ENCODE measurements at regions not wholly inside any gene's neighbourhood (a gene's known extent, or its start where the extent isn't known, plus 50 kb on each side); places are given as distances from the start of the nearest gene placed in this dataset.

GRCh38 chr3:158961911-158962310, 160.1 kb downstream of the MFSD1 start:
- TF ChIP-seq CTCF (IDR thresholded peaks at IDR 0.05), result no peak
- Mint-ChIP-seq H3K36me3 (no peaks in the 10 kb centered on the region), H3K4me3 (no peak overlapping the region), H3K9me3 (peaks cover 2 to 3% of the 10 kb centered on the region in 2 donors), H3K4me1 (no peaks in the 10 kb centered on the region), H3K27me3 (ENCODE audit: low read depth in 2 of 2) (no peaks in the 10 kb centered on the region), H3K27ac (no peak overlapping the region)
- no peaks in the 10 kb centered on the region for H3K9me3 ChIP-seq (ENCODE audit: control insufficient read depth, insufficient read depth, low read length)
- no peak for ATAC-seq
- WGBS (ENCODE audit: insufficient coverage), result 80% methylated on average over 3 of the region's 3 CpGs
- no peak for DNase-seq
- H3K4me3 ChIP-seq (ENCODE audit: low read length), result no peak overlapping the region
- intact Hi-C loops (cut with micrococcal nuclease), result no loop called here
- H3K4me1 ChIP-seq (ENCODE audit: control insufficient read depth, insufficient read depth, low read length), result no peaks in the 10 kb centered on the region
- H3K27me3 ChIP-seq (ENCODE audit: control insufficient read depth, insufficient read depth, low read length), result no peaks in the 10 kb centered on the region
- no peak overlapping the region for H3K27ac ChIP-seq (ENCODE audit: low read length)
- no peaks in the 10 kb centered on the region for H3K36me3 ChIP-seq (ENCODE audit: control insufficient read depth, insufficient read depth, low read length)

GRCh38 chr3:158970006-158970405, 168.2 kb downstream of the MFSD1 start:
- TF ChIP-seq CTCF (IDR thresholded peaks at IDR 0.05), result no peak
- H3K4me1 ChIP-seq (ENCODE audit: control insufficient read depth, insufficient read depth, low read length), result no peaks in the 10 kb centered on the region
- Mint-ChIP-seq H3K4me1 (no peaks in the 10 kb centered on the region), H3K9me3 (peaks cover 3% of the 10 kb centered on the region in 2 donors), H3K27me3 (ENCODE audit: low read depth in 2 of 2) (no peaks in the 10 kb centered on the region), H3K4me3 (no peak overlapping the region), H3K27ac (no peak overlapping the region), H3K36me3 (no peaks in the 10 kb centered on the region)
- intact Hi-C loops (cut with micrococcal nuclease), result no loop called here
- no peaks in the 10 kb centered on the region for H3K9me3 ChIP-seq (ENCODE audit: control insufficient read depth, insufficient read depth, low read length)
- H3K27ac ChIP-seq (ENCODE audit: low read length), result no peak overlapping the region
- H3K27me3 ChIP-seq (ENCODE audit: control insufficient read depth, insufficient read depth, low read length), result no peaks in the 10 kb centered on the region
- DNase-seq (no peak), ATAC-seq (no peak)
- 78% methylated on average over 2 of the region's 2 CpGs for WGBS (ENCODE audit: insufficient coverage)
- H3K36me3 ChIP-seq (ENCODE audit: control insufficient read depth, insufficient read depth, low read length), result no peaks in the 10 kb centered on the region
- H3K4me3 ChIP-seq (ENCODE audit: low read length), result no peak overlapping the region

GRCh38 chr3:158974904-158975303, 173.1 kb downstream of the MFSD1 start:
- no peaks in the 10 kb centered on the region for H3K9me3 ChIP-seq (ENCODE audit: control insufficient read depth, insufficient read depth, low read length)
- WGBS (ENCODE audit: insufficient coverage), result 75% methylated on average over 1 of the region's 1 CpG
- H3K4me3 ChIP-seq (ENCODE audit: low read length), result no peak overlapping the region
- no peak for TF ChIP-seq CTCF (IDR thresholded peaks at IDR 0.05)
- DNase-seq, result no peak
- no peak for ATAC-seq
- Mint-ChIP-seq H3K36me3 (no peaks in the 10 kb centered on the region), H3K27ac (no peak overlapping the region), H3K4me3 (no peak overlapping the region), H3K4me1 (no peaks in the 10 kb centered on the region), H3K9me3 (peaks cover 3% of the 10 kb centered on the region in 2 donors), H3K27me3 (ENCODE audit: low read depth in 2 of 2) (no peaks in the 10 kb centered on the region)
- no peaks in the 10 kb centered on the region for H3K27me3 ChIP-seq (ENCODE audit: control insufficient read depth, insufficient read depth, low read length)
- H3K4me1 ChIP-seq (ENCODE audit: control insufficient read depth, insufficient read depth, low read length), result no peaks in the 10 kb centered on the region
- H3K36me3 ChIP-seq (ENCODE audit: control insufficient read depth, insufficient read depth, low read length), result no peaks in the 10 kb centered on the region
- intact Hi-C loops (cut with micrococcal nuclease), result no loop called here
- H3K27ac ChIP-seq (ENCODE audit: low read length), result no peak overlapping the region

GRCh38 chr3:158976966-158977365, 175.1 kb downstream of the MFSD1 start:
- DNase-seq (no peak), ATAC-seq (no peak)
- Histone ChIP-seq H3K27ac (ENCODE audit: low read length) (no peak overlapping the region), H3K36me3 (ENCODE audit: control insufficient read depth, insufficient read depth, low read length) (no peaks in the 10 kb centered on the region), H3K9me3 (ENCODE audit: control insufficient read depth, insufficient read depth, low read length) (peaks cover 3% of the 10 kb centered on the region), H3K27me3 (ENCODE audit: control insufficient read depth, insufficient read depth, low read length) (no peaks in the 10 kb centered on the region), H3K4me3 (ENCODE audit: low read length) (no peak overlapping the region), H3K4me1 (ENCODE audit: control insufficient read depth, insufficient read depth, low read length) (no peaks in the 10 kb centered on the region)
- Mint-ChIP-seq H3K27ac (no peak overlapping the region), H3K36me3 (no peaks in the 10 kb centered on the region), H3K4me1 (no peaks in the 10 kb centered on the region), H3K9me3 (peaks cover 9 to 10% of the 10 kb centered on the region in 2 donors), H3K27me3 (ENCODE audit: low read depth in 2 of 2) (no peaks in the 10 kb centered on the region), H3K4me3 (no peak overlapping the region)
- TF ChIP-seq CTCF (IDR thresholded peaks at IDR 0.05), result no peak
- intact Hi-C loops (cut with micrococcal nuclease), result no loop called here
- 100% methylated on average over 1 of the region's 2 CpGs for WGBS (ENCODE audit: insufficient coverage)

Measured in natural killer cell (primary cell).